H1 (cell line): ENCODE measurements at regions not wholly inside any gene's neighbourhood (a gene's known extent, or its start where the extent isn't known, plus 50 kb on each side); places are given as distances from the start of the nearest gene placed in this dataset.
"Not testable (repeated sequence)": the region's sequence is repeated elsewhere in the genome, so short reads cannot be mapped to it uniquely, and the experiment has no call there.

Experiments used
- CTCF ChIP-seq, 3 experiments: IDR thresholded peaks; 1 replicate in 2 of 3; 2 replicates in 1 of 3; pipeline versions ENCODE4 v1.5.1 to v1.6.1; 2011; ENCODE audit warnings: low read length in 3 of 3, mild to moderate bottlenecking in 3 of 3, inconsistent platforms in 2 of 3, low read depth in 1 of 3, moderate library complexity in 1 of 3; ENCODE audit not compliant: insufficient read depth in 1 of 3; ENCODE audit errors: control extremely low read depth in 1 of 3
- EGR1 ChIP-seq: IDR thresholded peaks from 2 replicates; pipeline ENCODE4 v1.6.1; 2011; ENCODE audit warnings: low read depth, low read length, borderline replicate concordance
- EZH2 ChIP-seq: fragments of 200-600 bp; sonication (generic); IDR thresholded peaks from 2 replicates; pipeline ENCODE4 v1.7.1; 2012; ENCODE audit warnings: low read depth, mild to moderate bottlenecking, moderate library complexity, low read length, inconsistent platforms; ENCODE audit not compliant: severe bottlenecking
- FOSL1 ChIP-seq: IDR thresholded peaks from 2 replicates; pipeline ENCODE4 v1.6.1; 2011; ENCODE audit warnings: mild to moderate bottlenecking, low read depth, low read length, moderate library complexity; ENCODE audit not compliant: insufficient read depth
- GABPA ChIP-seq: IDR thresholded peaks from 2 replicates; pipeline ENCODE4 v1.6.1; 2011; ENCODE audit warnings: mild to moderate bottlenecking, low read length, moderate library complexity, borderline replicate concordance; ENCODE audit not compliant: insufficient read depth
- HDAC6 ChIP-seq: IDR thresholded peaks from one replicate; pipeline ENCODE4 v1.7.1; 2012; ENCODE audit warnings: low read depth, mild to moderate bottlenecking, inconsistent platforms, low read length, moderate library complexity
- NANOG ChIP-seq: IDR thresholded peaks from 2 replicates; pipeline ENCODE4 v1.6.1; 2011; ENCODE audit warnings: low read length, low read depth, mild to moderate bottlenecking, inconsistent platforms; ENCODE audit not compliant: insufficient read depth, poor library complexity, severe bottlenecking
- NRF1 ChIP-seq: IDR thresholded peaks from 2 replicates; pipeline ENCODE4 v1.6.1; 2011; ENCODE audit warnings: mild to moderate bottlenecking, low read depth, low read length, improper control_type of control experiment
- RBBP5 ChIP-seq: IDR thresholded peaks from 2 replicates; pipeline ENCODE4 v1.7.1; 2012; ENCODE audit warnings: low read depth, mild to moderate bottlenecking, inconsistent platforms, low read length, moderate library complexity, borderline replicate concordance
- RFX5 ChIP-seq: IDR thresholded peaks from 2 replicates; pipeline ENCODE4 v1.6.1; 2011; ENCODE audit warnings: low read depth, low read length, improper control_type of control experiment, borderline replicate concordance
- SP1 ChIP-seq: IDR thresholded peaks from 2 replicates; pipeline ENCODE4 v1.6.1; 2011; ENCODE audit warnings: low read depth, low read length
- TAF1 ChIP-seq: IDR thresholded peaks from 2 replicates; pipeline ENCODE4 v1.6.1; 2011; ENCODE audit warnings: mild to moderate bottlenecking, low read depth, low read length
- TEAD4 ChIP-seq: IDR thresholded peaks from 2 replicates; pipeline ENCODE4 v1.6.1; 2012; ENCODE audit warnings: low read depth, low read length, inconsistent platforms, mixed read lengths
- TF ChIP-seq, protein P1 (sequence below): IDR thresholded peaks from 2 replicates; pipeline ENCODE4 v1.6.1; 2011; ENCODE audit warnings: low read length, improper control_type of control experiment

DNA sequence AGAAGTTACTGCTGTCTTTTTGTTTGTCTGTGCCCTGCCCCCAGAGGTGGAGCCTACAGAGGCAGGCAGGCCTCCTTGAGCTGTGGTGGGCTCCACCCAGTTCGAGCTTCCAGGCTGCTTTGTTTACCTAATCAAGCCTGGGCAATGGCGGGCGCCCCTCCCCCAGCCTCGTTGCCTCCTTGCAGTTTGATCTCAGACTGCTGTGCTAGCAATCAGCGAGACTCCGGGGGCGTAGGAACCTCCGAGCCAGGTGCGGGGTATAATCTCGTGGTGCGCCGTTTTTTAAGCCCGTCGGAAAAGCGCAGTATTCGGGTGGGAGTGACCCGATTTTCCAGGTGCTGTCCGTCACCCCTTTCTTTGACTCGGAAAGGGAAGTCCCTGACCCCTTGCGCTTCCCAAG is 335.6 kb downstream of the ADGRL2 start:
- TF ChIP-seq NANOG; EGR1; CTCF (IDR thresholded peaks at IDR 0.05; ENCODE audit: control extremely low read depth in 1 of 3, insufficient read depth in 1 of 3, low read depth in 1 of 3, low read length in 3 of 3); GABPA; HDAC6; FOSL1; TEAD4; RFX5; RBBP5; NRF1; TAF1; SP1; EZH2: not testable (repeated sequence)
- TF ChIP-seq, protein P1, sequence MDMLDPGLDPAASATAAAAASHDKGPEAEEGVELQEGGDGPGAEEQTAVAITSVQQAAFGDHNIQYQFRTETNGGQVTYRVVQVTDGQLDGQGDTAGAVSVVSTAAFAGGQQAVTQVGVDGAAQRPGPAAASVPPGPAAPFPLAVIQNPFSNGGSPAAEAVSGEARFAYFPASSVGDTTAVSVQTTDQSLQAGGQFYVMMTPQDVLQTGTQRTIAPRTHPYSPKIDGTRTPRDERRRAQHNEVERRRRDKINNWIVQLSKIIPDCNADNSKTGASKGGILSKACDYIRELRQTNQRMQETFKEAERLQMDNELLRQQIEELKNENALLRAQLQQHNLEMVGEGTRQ = not testable (repeated sequence)
